ENCODE measurements at regions not wholly inside any gene's neighbourhood (a gene's known extent, or its start where the extent isn't known, plus 50 kb on each side); places are given as distances from the start of the nearest gene placed in this dataset.

DNA sequence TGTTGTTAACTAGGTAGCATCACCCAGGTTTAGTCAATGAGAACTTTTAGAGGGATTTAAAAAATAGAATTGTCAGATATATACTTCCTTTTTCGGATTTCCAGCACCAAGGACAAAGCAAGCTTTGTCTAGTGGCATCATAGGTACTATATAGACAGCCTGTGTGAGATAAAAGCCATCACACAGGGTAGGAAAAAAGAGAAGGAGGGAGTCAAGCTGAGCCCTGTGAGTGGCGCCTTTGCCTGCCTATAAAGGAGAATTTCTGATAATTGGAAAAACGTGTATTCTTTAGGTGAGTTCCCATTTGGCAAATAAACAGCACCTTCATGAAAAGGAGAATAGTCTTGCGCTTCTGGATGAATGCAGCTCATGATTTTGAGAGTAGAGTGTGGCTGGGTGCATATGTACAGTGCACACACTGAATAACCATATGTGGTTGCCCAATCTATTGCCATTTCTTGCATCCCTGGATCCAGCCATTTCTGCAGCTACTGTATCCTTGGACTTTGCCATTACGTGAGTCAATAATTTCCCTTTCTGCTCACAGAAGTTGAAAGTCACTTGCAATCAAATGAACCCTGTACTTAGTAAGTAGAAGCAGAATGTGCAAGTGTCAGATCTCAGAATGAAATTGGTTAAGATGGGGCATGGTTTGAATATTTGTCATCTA is 559.9 kb upstream of the MEX3C start:
- Histone ChIP-seq H3K27me3 (ENCODE audit: control insufficient read depth, insufficient read depth, low read length) (no peaks in the 10 kb centered on the region), H3K4me3 (ENCODE audit: low read depth, low read length) (no peak overlapping the region), H3K36me3 (ENCODE audit: control insufficient read depth, insufficient read depth, low read length) (no peaks in the 10 kb centered on the region)
- ChIA-PET CTCF (no interaction called here), POLR2A (no interaction called here)
- TF ChIP-seq, protein P1, sequence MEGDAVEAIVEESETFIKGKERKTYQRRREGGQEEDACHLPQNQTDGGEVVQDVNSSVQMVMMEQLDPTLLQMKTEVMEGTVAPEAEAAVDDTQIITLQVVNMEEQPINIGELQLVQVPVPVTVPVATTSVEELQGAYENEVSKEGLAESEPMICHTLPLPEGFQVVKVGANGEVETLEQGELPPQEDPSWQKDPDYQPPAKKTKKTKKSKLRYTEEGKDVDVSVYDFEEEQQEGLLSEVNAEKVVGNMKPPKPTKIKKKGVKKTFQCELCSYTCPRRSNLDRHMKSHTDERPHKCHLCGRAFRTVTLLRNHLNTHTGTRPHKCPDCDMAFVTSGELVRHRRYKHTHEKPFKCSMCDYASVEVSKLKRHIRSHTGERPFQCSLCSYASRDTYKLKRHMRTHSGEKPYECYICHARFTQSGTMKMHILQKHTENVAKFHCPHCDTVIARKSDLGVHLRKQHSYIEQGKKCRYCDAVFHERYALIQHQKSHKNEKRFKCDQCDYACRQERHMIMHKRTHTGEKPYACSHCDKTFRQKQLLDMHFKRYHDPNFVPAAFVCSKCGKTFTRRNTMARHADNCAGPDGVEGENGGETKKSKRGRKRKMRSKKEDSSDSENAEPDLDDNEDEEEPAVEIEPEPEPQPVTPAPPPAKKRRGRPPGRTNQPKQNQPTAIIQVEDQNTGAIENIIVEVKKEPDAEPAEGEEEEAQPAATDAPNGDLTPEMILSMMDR (IDR thresholded peaks at IDR 0.05; ENCODE audit: insufficient read depth, low read depth, low read length), result no peak
- no peak for DNase-seq (ENCODE audit: low read depth)

DNA sequence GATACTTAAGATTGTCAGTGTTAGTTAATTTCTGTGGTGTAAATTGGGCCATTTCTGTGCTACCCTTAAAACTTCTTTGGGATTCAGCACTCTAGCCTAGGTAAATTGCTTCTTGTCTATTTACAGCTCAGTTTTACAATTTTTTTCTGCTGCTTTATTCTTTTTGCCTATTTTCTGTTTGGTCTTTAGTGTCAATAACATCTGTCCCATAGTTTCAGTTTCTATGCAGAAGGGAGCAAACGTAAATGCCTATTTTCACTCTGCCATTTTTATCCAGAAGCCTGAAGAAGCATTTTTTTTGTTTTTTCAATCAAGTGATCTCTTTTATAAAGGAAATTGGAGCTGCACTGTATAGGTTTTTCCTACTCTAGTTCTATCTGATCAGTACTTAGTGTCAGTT is 564.9 kb upstream of the MEX3C start:
- H3K36me3 ChIP-seq (ENCODE audit: control insufficient read depth, insufficient read depth, low read length), result no peaks in the 10 kb centered on the region
- POLR2A ChIA-PET, result no interaction called here
- CTCF ChIA-PET, result no interaction called here

DNA sequence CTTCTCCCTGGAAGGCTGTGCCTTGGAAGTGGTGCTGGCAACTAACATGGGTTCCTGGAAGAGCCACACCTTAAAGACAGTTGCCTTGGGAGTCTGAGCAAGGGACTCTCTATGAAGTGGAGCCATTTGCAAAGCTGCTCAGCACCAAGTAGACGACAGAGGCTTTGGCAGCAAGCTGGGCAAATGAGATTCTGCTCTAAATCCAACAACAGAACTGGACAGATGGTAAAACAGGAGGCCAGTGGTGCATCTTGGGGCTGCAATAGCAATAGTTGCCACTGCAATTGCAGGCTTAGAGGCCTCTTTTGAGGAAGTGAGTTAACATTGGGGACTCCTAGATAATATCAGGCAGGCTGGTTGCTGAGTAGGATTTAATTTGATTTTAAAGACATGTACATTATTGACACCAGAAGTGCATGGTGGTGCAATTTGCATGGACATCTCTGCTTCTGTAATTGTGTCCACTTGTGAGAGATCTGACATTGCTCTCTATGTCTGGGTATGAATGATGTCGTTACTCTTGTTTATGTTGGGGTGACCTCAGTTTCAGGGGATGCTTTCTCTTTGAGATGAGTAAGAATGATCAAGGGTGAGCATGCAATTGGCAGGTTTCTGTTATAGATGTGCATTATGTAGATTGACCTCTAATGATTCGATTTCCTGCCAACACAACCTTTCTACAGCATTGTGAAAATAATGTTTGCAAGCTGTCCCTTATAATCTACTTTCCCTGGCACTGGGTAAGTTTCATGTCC is 568.3 kb upstream of the MEX3C start:
- H3K27me3 ChIP-seq (ENCODE audit: control insufficient read depth, insufficient read depth, low read length), result no peaks in the 10 kb centered on the region
- DNase-seq (ENCODE audit: low read depth), result no peak
- ChIA-PET POLR2A (no interaction called here), CTCF (no interaction called here)
- no peak overlapping the region for H3K4me3 ChIP-seq (ENCODE audit: low read depth, low read length)
- TF ChIP-seq, protein P1 (IDR thresholded peaks at IDR 0.05; ENCODE audit: insufficient read depth, low read depth, low read length), result no peak
- H3K36me3 ChIP-seq (ENCODE audit: control insufficient read depth, insufficient read depth, low read length), result no peaks in the 10 kb centered on the region

More for the DNA sequence above, 564.9 kb upstream of the MEX3C start:
- no peaks in the 10 kb centered on the region for H3K27me3 ChIP-seq (ENCODE audit: control insufficient read depth, insufficient read depth, low read length)
- TF ChIP-seq, protein P1 (IDR thresholded peaks at IDR 0.05; ENCODE audit: insufficient read depth, low read depth, low read length), result no peak
- DNase-seq (ENCODE audit: low read depth), result no peak
- H3K4me3 ChIP-seq (ENCODE audit: low read depth, low read length), result no peak overlapping the region

- Histone ChIP-seq H3K27me3 (ENCODE audit: control insufficient read depth, insufficient read depth, low read length) (no peaks in the 10 kb centered on the region), H3K4me3 (ENCODE audit: low read depth, low read length) (no peak overlapping the region), H3K36me3 (ENCODE audit: control insufficient read depth, insufficient read depth, low read length) (no peaks in the 10 kb centered on the region)
- CTCF ChIA-PET, result no interaction called here
- DNase-seq (ENCODE audit: low read depth), result no peak
- TF ChIP-seq, protein P1 (IDR thresholded peaks at IDR 0.05; ENCODE audit: insufficient read depth, low read depth, low read length), result no peak
- POLR2A ChIA-PET, result no interaction called here
These were observed 569.8 kb upstream of the MEX3C start for GRCh38 chr18:51767293-51767692.

GRCh38 chr18:51778115-51778514 is 561.9 kb upstream of the DCC start:
- Histone ChIP-seq H3K27me3 (ENCODE audit: control insufficient read depth, insufficient read depth, low read length) (no peaks in the 10 kb centered on the region), H3K4me3 (ENCODE audit: low read depth, low read length) (no peak overlapping the region), H3K36me3 (ENCODE audit: control insufficient read depth, insufficient read depth, low read length) (no peaks in the 10 kb centered on the region; the same call in 1 of the 2 replicates)
- TF ChIP-seq, protein P1 (IDR thresholded peaks at IDR 0.05; ENCODE audit: insufficient read depth, low read depth, low read length), result no peak
- POLR2A ChIA-PET, result no interaction called here
- CTCF ChIA-PET, result no interaction called here
- no peak for DNase-seq (ENCODE audit: low read depth)
